ENCODE measurements at regions not wholly inside any gene's neighbourhood (a gene's known extent, or its start where the extent isn't known, plus 50 kb on each side); places are given as distances from the start of the nearest gene placed in this dataset.

GRCh38 chr3:107977221-107978130 lies 113.4 kb downstream of the CD47 start:
- H3K27me3 ChIP-seq, result no peaks in the 10 kb centered on the region

GRCh38 chr3:107976202-107976800 lies 114.5 kb downstream of the CD47 start:
- H3K27me3 ChIP-seq, result no peaks in the 10 kb centered on the region
- no peaks in the 10 kb centered on the region for H3K36me3 ChIP-seq
- H3K4me1 ChIP-seq, result no peaks in the 10 kb centered on the region
- no peak overlapping the region for H3K4me3 ChIP-seq
- H3K27ac ChIP-seq, result no peak overlapping the region
- no peak for DNase-seq
- no peaks in the 10 kb centered on the region for H3K9me3 ChIP-seq (replicated peaks)

More at GRCh38 chr3:107977221-107978130, 113.4 kb downstream of the CD47 start:
- Histone ChIP-seq H3K36me3 (no peaks in the 10 kb centered on the region), H3K9me3 (replicated peaks) (no peaks in the 10 kb centered on the region), H3K4me1 (no peaks in the 10 kb centered on the region), H3K27ac (no peak overlapping the region), H3K4me3 (no peak overlapping the region)
- DNase-seq, result no peak

DNA sequence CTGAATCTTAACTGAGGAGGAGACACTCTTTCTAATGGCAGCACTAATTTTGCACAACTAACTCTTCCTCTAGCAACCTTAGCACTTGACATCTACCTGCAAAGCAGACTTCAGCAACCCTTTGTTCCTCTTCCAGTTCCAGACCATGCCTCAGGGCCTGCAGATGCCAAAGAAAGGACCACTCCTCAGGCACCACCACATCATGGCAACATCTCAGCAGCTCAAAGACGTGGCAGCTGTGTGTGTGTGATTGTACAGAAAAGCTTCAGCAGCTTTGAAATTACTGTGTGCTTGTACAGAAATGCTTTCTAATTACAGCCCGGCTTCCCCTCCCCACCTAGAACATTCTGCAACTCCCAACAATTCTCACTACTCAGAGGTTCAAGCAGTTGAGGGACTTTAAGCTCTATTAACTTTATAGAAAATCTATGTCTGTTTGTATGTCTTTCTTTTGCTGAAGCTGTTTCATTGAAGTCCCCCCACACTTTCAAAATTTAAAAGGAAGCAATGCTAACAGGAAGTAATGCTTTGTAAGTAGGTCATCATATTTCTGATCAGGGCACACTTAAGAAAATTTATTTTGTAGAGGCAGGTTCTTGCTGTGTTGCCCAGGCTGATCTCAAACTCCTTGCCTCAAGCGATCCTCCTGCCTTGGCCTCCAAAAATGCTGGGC lies 115.2 kb downstream of the CD47 start:
- H3K27ac ChIP-seq, result no peak overlapping the region
- H3K36me3 ChIP-seq, result no peaks in the 10 kb centered on the region
- no peaks in the 10 kb centered on the region for H3K9me3 ChIP-seq (replicated peaks)
- H3K27me3 ChIP-seq, result no peaks in the 10 kb centered on the region
- DNase-seq, result no peak
- no peak overlapping the region for H3K4me3 ChIP-seq
- no peaks in the 10 kb centered on the region for H3K4me1 ChIP-seq

DNA sequence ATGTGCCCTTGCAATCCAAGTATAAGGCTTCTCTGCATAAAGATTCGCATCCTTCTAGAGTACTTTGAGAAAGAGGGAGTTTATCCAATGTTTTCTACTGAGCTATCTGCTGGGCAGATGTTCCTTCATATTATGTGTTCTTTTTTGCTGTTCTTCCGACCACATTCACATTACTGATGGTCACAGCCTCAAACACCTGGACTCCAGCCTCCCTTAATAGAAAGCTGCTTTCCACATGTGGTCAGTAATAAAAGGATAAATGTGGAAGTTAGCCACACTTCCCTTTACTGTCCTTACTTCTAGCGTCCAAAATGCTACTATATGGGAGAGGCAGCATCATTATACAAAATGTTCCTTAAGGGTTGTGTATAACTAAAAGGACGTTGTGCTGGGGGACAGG lies 116.9 kb downstream of the CD47 start:
- Histone ChIP-seq H3K9me3 (replicated peaks) (no peaks in the 10 kb centered on the region), H3K36me3 (no peaks in the 10 kb centered on the region), H3K27ac (no peak overlapping the region), H3K27me3 (no peaks in the 10 kb centered on the region), H3K4me1 (no peaks in the 10 kb centered on the region), H3K4me3 (no peak overlapping the region)
- no peak for DNase-seq

DNA sequence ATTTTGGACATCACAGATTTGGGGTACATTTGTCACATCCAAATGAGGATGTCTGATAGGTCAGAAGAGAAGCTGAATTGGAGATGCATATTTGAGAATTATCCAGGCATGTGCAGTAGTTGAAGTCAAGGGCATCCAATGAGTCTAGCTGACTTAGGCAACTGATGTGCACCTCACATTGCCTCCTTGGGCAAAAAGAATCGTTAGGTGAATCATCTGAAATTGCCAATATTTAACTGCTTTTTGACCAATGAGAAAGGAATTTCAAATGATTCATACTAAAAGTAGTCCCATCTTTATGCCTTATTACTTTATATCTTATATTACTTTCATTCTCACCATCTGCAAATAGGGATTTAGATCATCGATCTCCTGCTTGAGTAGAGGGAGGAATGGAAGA lies 117.7 kb downstream of the CD47 start:
- Histone ChIP-seq H3K4me3 (no peak overlapping the region), H3K27me3 (no peaks in the 10 kb centered on the region), H3K4me1 (no peaks in the 10 kb centered on the region), H3K9me3 (replicated peaks) (no peaks in the 10 kb centered on the region), H3K36me3 (no peaks in the 10 kb centered on the region), H3K27ac (no peak overlapping the region)
- DNase-seq, result no peak

DNA sequence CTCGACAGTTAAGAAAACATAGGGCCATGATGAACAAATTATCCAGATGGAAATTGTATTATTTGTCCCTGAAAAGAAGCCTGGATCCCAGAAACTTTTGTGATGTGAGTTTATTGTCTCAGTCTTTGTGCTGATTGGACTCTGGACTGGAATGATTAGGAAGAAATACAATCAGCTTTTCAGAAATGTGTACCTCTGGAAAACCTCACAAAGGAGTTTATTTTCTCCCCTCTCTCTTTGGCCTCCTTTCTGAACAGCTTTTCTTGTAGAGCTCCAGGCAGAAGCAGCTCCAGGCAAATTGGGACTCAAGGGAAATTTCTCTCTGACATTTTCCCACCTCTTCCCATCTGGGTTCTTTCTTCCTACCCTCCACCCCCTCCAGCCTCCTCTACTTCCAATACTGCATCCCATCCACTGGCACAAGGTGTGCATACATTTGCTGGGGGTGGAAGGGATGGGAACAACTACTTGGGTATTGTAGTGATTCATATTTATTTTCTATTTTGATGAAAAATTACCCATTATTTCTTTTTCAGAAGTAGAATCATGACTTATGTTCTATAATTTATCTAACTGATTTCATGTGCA lies 119.7 kb downstream of the CD47 start:
- Histone ChIP-seq H3K27ac (no peak overlapping the region), H3K9me3 (replicated peaks) (no peaks in the 10 kb centered on the region), H3K4me1 (no peaks in the 10 kb centered on the region)

GRCh38 chr3:107969994-107970819 lies 120.6 kb downstream of the CD47 start:
- peak in 1 of 2 experiments; percentile 46 for DNase-seq
- Histone ChIP-seq H3K27ac (no peak overlapping the region), H3K27me3 (no peaks in the 10 kb centered on the region), H3K36me3 (no peaks in the 10 kb centered on the region), H3K4me1 (no peaks in the 10 kb centered on the region), H3K4me3 (no peak overlapping the region), H3K9me3 (replicated peaks) (no peaks in the 10 kb centered on the region)

More for the DNA sequence above, 119.7 kb downstream of the CD47 start:
- Histone ChIP-seq H3K4me3 (no peak overlapping the region), H3K27me3 (no peaks in the 10 kb centered on the region), H3K36me3 (no peaks in the 10 kb centered on the region)
- DNase-seq, result no peak

GRCh38 chr3:107969525-107969924 lies 121.3 kb downstream of the CD47 start:
- Histone ChIP-seq H3K4me1 (no peaks in the 10 kb centered on the region), H3K4me3 (no peak overlapping the region), H3K36me3 (no peaks in the 10 kb centered on the region), H3K27ac (no peak overlapping the region), H3K9me3 (replicated peaks) (no peaks in the 10 kb centered on the region), H3K27me3 (no peaks in the 10 kb centered on the region)
- DNase-seq, result no peak

DNA sequence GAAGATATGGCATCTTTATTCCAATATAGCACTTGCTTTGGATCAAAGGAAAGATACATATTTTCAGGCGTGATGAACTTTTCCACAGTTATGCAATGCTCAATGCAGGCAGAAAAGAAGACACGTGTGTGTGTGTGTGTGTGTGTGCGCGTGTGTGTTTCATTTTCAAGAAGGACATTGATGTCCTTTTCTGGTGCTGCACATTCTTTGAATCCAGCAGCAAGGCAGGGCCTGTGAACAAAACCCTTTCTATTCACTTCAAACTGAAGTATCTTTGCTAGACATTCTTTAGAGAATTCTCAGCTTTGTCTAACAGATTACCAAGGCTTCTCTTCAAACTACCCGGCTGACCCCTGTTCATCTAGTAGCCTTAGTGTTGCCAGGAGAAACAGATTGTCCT lies 124.6 kb downstream of the CD47 start:
- no peak overlapping the region for H3K27ac ChIP-seq
- H3K4me1 ChIP-seq, result no peaks in the 10 kb centered on the region
- H3K9me3 ChIP-seq (replicated peaks), result no peaks in the 10 kb centered on the region
- no peaks in the 10 kb centered on the region for H3K27me3 ChIP-seq
- H3K36me3 ChIP-seq, result no peaks in the 10 kb centered on the region
- no peak for DNase-seq
- H3K4me3 ChIP-seq, result no peak overlapping the region

DNA sequence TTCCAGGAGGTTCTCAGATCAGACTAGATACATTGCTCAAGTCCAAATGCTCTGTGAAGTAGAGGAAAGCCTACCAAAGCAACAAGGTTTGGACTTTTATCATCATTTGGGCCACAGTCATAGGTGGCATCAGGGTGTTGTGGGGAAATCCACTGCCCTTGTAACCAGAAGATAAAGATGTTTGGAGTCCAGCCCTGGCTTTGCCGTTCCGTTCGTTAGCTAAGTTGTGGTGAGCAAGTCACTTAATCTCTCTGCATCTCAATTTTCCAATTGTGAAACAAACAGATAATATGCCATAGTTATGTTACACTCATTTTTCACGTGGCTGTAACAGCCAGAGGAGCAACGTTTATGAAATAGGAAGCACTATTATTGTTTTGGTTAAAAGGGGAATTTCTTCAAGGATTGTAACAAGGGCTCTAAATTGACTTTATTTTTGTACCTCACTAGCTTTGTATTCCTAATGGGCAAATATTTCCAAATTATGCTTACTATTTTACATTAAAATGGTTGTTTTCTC lies 125.6 kb downstream of the CD47 start:
- Histone ChIP-seq H3K27ac (no peak overlapping the region), H3K4me3 (no peak overlapping the region), H3K4me1 (no peaks in the 10 kb centered on the region), H3K27me3 (no peaks in the 10 kb centered on the region), H3K9me3 (replicated peaks) (no peaks in the 10 kb centered on the region), H3K36me3 (no peaks in the 10 kb centered on the region)
- no peak for DNase-seq

- H3K9me3 ChIP-seq (replicated peaks), result no peaks in the 10 kb centered on the region
- no peak for DNase-seq
- no peaks in the 10 kb centered on the region for H3K36me3 ChIP-seq
- H3K4me3 ChIP-seq, result no peak overlapping the region
- no peaks in the 10 kb centered on the region for H3K4me1 ChIP-seq
- no peaks in the 10 kb centered on the region for H3K27me3 ChIP-seq
- no peak overlapping the region for H3K27ac ChIP-seq
These were observed 127.2 kb downstream of the CD47 start for GRCh38 chr3:107963581-107963980.

DNA sequence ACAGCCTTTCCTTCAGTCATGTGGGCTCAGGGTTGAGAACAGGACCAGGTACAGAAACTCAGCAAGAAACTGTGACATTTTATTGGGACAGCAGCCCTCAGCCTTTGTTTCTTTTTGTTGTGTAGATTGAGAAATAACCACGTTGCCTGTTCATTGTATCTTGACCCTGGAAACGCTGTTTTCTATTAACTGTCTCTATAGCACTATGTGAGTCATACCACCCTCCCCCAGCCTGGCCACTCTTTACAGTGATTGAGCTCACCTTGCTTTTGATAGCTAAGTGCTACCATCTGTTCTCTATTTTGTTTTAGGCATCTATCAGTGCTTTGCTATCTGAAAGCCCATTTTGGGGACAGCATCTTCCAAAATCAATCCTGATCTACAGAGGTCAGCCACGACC lies 127.9 kb downstream of the CD47 start:
- no peaks in the 10 kb centered on the region for H3K36me3 ChIP-seq
- H3K27me3 ChIP-seq, result no peaks in the 10 kb centered on the region
- H3K27ac ChIP-seq, result no peak overlapping the region
- H3K4me3 ChIP-seq, result no peak overlapping the region
- H3K4me1 ChIP-seq, result no peaks in the 10 kb centered on the region
- no peak for DNase-seq
- H3K9me3 ChIP-seq (replicated peaks), result no peaks in the 10 kb centered on the region

GRCh38 chr3:107962037-107962436 lies 128.8 kb downstream of the CD47 start:
- DNase-seq, result no peak
- Histone ChIP-seq H3K4me1 (no peaks in the 10 kb centered on the region), H3K9me3 (replicated peaks) (no peaks in the 10 kb centered on the region), H3K27ac (no peak overlapping the region), H3K36me3 (no peaks in the 10 kb centered on the region), H3K27me3 (no peaks in the 10 kb centered on the region), H3K4me3 (no peak overlapping the region)

GRCh38 chr3:107959550-107960154 lies 131.2 kb downstream of the CD47 start:
- Histone ChIP-seq H3K36me3 (no peaks in the 10 kb centered on the region), H3K9me3 (replicated peaks) (no peaks in the 10 kb centered on the region), H3K4me1 (no peaks in the 10 kb centered on the region), H3K27me3 (no peaks in the 10 kb centered on the region), H3K4me3 (no peak overlapping the region), H3K27ac (no peak overlapping the region)
- DNase-seq, result no peak
